Loucy (cell line): ENCODE measurements at regions not wholly inside any gene's neighbourhood (a gene's known extent, or its start where the extent isn't known, plus 50 kb on each side); places are given as distances from the start of the nearest gene placed in this dataset.

ENCODE experiments used
- CTCF ChIP-seq: fragments of 200-600 bp; sonication (generic); conservative IDR thresholded peaks from 2 replicates; pipeline ENCODE4 v1.5.1; 2014; ENCODE audit warnings: mild to moderate bottlenecking, antibody characterized with exemption, low read length
- EZH2phosphoT487 ChIP-seq: fragments of 200-600 bp; IDR thresholded peaks from 2 replicates; pipeline ENCODE4 v1.6.1; 2018; ENCODE audit warnings: antibody characterized with exemption, mild to moderate bottlenecking, moderate library complexity, borderline replicate concordance

GRCh38 chr21:41621513-41621912 lies 113.6 kb upstream of the TMPRSS2 start:
- TF ChIP-seq CTCF = no peak
- TF ChIP-seq EZH2phosphoT487 = no peak
